Dendritic cell treated with granulocyte-macrophage colony-stimulating factor and Interleukin-4, amounts not matched to agents 40 ng/mL and 50 ng/mL, for 4 days (primary cell): ENCODE measurements at regions not wholly inside any gene's neighbourhood (a gene's known extent, or its start where the extent isn't known, plus 50 kb on each side); places are given as distances from the start of the nearest gene placed in this dataset.

Source experiments
- H3K27ac Mint-ChIP-seq: one replicate; pipeline ENCODE4 v1.8.0; 2022; ENCODE audit warnings: mild to moderate bottlenecking, mixed read lengths
- H3K27me3 Mint-ChIP-seq: one replicate; pipeline ENCODE4 v1.8.0; 2022; ENCODE audit warnings: mild to moderate bottlenecking, mixed read lengths
- H3K36me3 Mint-ChIP-seq: one replicate; pipeline ENCODE4 v1.8.0; 2022; ENCODE audit warnings: low read depth, mixed read lengths
- H3K4me1 Mint-ChIP-seq: one replicate; pipeline ENCODE4 v1.8.0; 2022; ENCODE audit warnings: low read depth, mixed read lengths
- H3K4me3 Mint-ChIP-seq: one replicate; pipeline ENCODE4 v1.8.0; 2022; ENCODE audit warnings: mild to moderate bottlenecking, moderate library complexity, mixed read lengths
- H3K9me3 Mint-ChIP-seq: one replicate; pipeline ENCODE4 v1.8.0; 2022; ENCODE audit warnings: mixed read lengths
- intact Hi-C: fragments of 100-400 bp; cut with micrococcal nuclease; formaldehyde crosslinking; loops from one replicate; pipeline ENCODE4 v1.15.0; 2022

- Mint-ChIP-seq H3K27ac (no peak overlapping the region), H3K4me1 (peaks cover 10% of the 10 kb centered on the region), H3K27me3 (no peaks in the 10 kb centered on the region), H3K4me3 (peak overlapping the region; percentile 44), H3K9me3 (no peaks in the 10 kb centered on the region), H3K36me3 (no peaks in the 10 kb centered on the region)
- intact Hi-C loops: loop anchor here (1.0 to 5.0 kb wide), 3 partner anchors 52 to 1016 kb away; no protein-coding TSS in a partner anchor
These were observed 252.8 kb downstream of the CDH26 start for GRCh38 chr20:60210779-60211617.

- intact Hi-C loops: loop anchor here (1.0 to 5.0 kb wide), 3 partner anchors 51 to 1015 kb away; no protein-coding TSS in a partner anchor
These were observed 253.6 kb downstream of the CDH26 start for GRCh38 chr20:60211618-60212463.

GRCh38 chr20:60212695-60213094 is 254.5 kb downstream of the CDH26 start:
- Mint-ChIP-seq H3K27me3 (no peaks in the 10 kb centered on the region), H3K36me3 (no peaks in the 10 kb centered on the region), H3K4me3 (no peak overlapping the region), H3K4me1 (peaks cover 5% of the 10 kb centered on the region), H3K9me3 (no peaks in the 10 kb centered on the region), H3K27ac (no peak overlapping the region)
- intact Hi-C loops: loop anchor here (5.0 kb wide), 2 partner anchors 910 to 1015 kb away; no protein-coding TSS in a partner anchor

More at GRCh38 chr20:60211618-60212463, 253.6 kb downstream of the CDH26 start:
- no peaks in the 10 kb centered on the region for H3K36me3 Mint-ChIP-seq
- H3K4me3 Mint-ChIP-seq: no peak overlapping the region
- H3K9me3 Mint-ChIP-seq: no peaks in the 10 kb centered on the region
- no peaks in the 10 kb centered on the region for H3K27me3 Mint-ChIP-seq
- H3K4me1 Mint-ChIP-seq: peaks cover 5% of the 10 kb centered on the region
- H3K27ac Mint-ChIP-seq: no peak overlapping the region

- Mint-ChIP-seq H3K9me3 (no peaks in the 10 kb centered on the region), H3K4me3 (no peak overlapping the region), H3K36me3 (no peaks in the 10 kb centered on the region), H3K27ac (no peak overlapping the region), H3K4me1 (peaks cover 5% of the 10 kb centered on the region), H3K27me3 (no peaks in the 10 kb centered on the region)
- intact Hi-C loops: loop anchor here (5.0 kb wide), 2 partner anchors 909 to 1014 kb away; no protein-coding TSS in a partner anchor
These were observed 255.1 kb downstream of the CDH26 start for GRCh38 chr20:60213126-60213893.

GRCh38 chr20:60214901-60215815 is 256.9 kb downstream of the CDH26 start:
- intact Hi-C loops: loop anchor here (5.0 kb wide), 2 partner anchors 907 to 1012 kb away; no protein-coding TSS in a partner anchor
- peaks cover 5% of the 10 kb centered on the region for H3K4me1 Mint-ChIP-seq
- H3K36me3 Mint-ChIP-seq: no peaks in the 10 kb centered on the region
- no peaks in the 10 kb centered on the region for H3K27me3 Mint-ChIP-seq
- no peak overlapping the region for H3K4me3 Mint-ChIP-seq
- no peaks in the 10 kb centered on the region for H3K9me3 Mint-ChIP-seq
- H3K27ac Mint-ChIP-seq: no peak overlapping the region

- intact Hi-C loops: no loop called here
- H3K27me3 Mint-ChIP-seq: no peaks in the 10 kb centered on the region
- no peak overlapping the region for H3K4me3 Mint-ChIP-seq
- H3K27ac Mint-ChIP-seq: no peak overlapping the region
- no peaks in the 10 kb centered on the region for H3K36me3 Mint-ChIP-seq
- peaks cover 1% of the 10 kb centered on the region for H3K4me1 Mint-ChIP-seq
- no peaks in the 10 kb centered on the region for H3K9me3 Mint-ChIP-seq
These were observed 257.9 kb downstream of the CDH26 start for GRCh38 chr20:60215816-60216730.

- Mint-ChIP-seq H3K4me3 (no peak overlapping the region), H3K4me1 (peaks cover 8% of the 10 kb centered on the region), H3K36me3 (no peaks in the 10 kb centered on the region), H3K27ac (no peak overlapping the region), H3K27me3 (no peaks in the 10 kb centered on the region), H3K9me3 (no peaks in the 10 kb centered on the region)
- intact Hi-C loops: no loop called here
These were observed 261.0 kb downstream of the CDH26 start for GRCh38 chr20:60219231-60219630.

GRCh38 chr20:60219984-60220562 is 261.9 kb downstream of the CDH26 start:
- H3K27me3 Mint-ChIP-seq: no peaks in the 10 kb centered on the region
- intact Hi-C loops: no loop called here
- no peaks in the 10 kb centered on the region for H3K36me3 Mint-ChIP-seq
- H3K27ac Mint-ChIP-seq: no peak overlapping the region
- H3K9me3 Mint-ChIP-seq: no peaks in the 10 kb centered on the region
- peaks cover 8% of the 10 kb centered on the region for H3K4me1 Mint-ChIP-seq
- H3K4me3 Mint-ChIP-seq: no peak overlapping the region

GRCh38 chr20:60220706-60221105 is 262.5 kb downstream of the CDH26 start:
- H3K27me3 Mint-ChIP-seq: no peaks in the 10 kb centered on the region
- H3K4me3 Mint-ChIP-seq: no peak overlapping the region
- H3K9me3 Mint-ChIP-seq: no peaks in the 10 kb centered on the region
- H3K4me1 Mint-ChIP-seq: peaks cover 12% of the 10 kb centered on the region
- no peaks in the 10 kb centered on the region for H3K36me3 Mint-ChIP-seq
- H3K27ac Mint-ChIP-seq: no peak overlapping the region
- intact Hi-C loops: no loop called here

GRCh38 chr20:60221593-60221992 is 263.4 kb downstream of the CDH26 start:
- no peaks in the 10 kb centered on the region for H3K27me3 Mint-ChIP-seq
- intact Hi-C loops: no loop called here
- H3K4me1 Mint-ChIP-seq: peaks cover 16% of the 10 kb centered on the region
- no peak overlapping the region for H3K27ac Mint-ChIP-seq
- no peak overlapping the region for H3K4me3 Mint-ChIP-seq
- H3K36me3 Mint-ChIP-seq: no peaks in the 10 kb centered on the region
- H3K9me3 Mint-ChIP-seq: no peaks in the 10 kb centered on the region

GRCh38 chr20:60222497-60222896 is 264.3 kb downstream of the CDH26 start:
- Mint-ChIP-seq H3K27ac (no peak overlapping the region), H3K36me3 (no peaks in the 10 kb centered on the region), H3K9me3 (no peaks in the 10 kb centered on the region), H3K4me3 (no peak overlapping the region), H3K4me1 (peaks cover 20% of the 10 kb centered on the region), H3K27me3 (no peaks in the 10 kb centered on the region)
- intact Hi-C loops: no loop called here

- intact Hi-C loops: no loop called here
- Mint-ChIP-seq H3K36me3 (no peaks in the 10 kb centered on the region), H3K4me3 (no peak overlapping the region), H3K4me1 (peaks cover 27% of the 10 kb centered on the region), H3K9me3 (no peaks in the 10 kb centered on the region), H3K27me3 (no peaks in the 10 kb centered on the region), H3K27ac (no peak overlapping the region)
These were observed 265.0 kb downstream of the CDH26 start for GRCh38 chr20:60223174-60223573.
